GM23248 (cell line): ENCODE measurements at regions not wholly inside any gene's neighbourhood (a gene's known extent, or its start where the extent isn't known, plus 50 kb on each side); places are given as distances from the start of the nearest gene placed in this dataset.
"Not testable (repeated sequence)": the region's sequence is repeated elsewhere in the genome, so short reads cannot be mapped to it uniquely, and the experiment has no call there.

Experiments used
- EZH2 ChIP-seq: fragments of 200-600 bp; sonication (generic); IDR thresholded peaks from 2 replicates; pipeline ENCODE4 v1.6.1; 2018; ENCODE audit warnings: antibody characterized with exemption, mild to moderate bottlenecking; ENCODE audit not compliant: insufficient read depth, poor library complexity, severe bottlenecking
- EZH2phosphoT487 ChIP-seq: fragments of 200-600 bp; sonication (generic); IDR thresholded peaks from 2 replicates; pipeline ENCODE4 v1.6.1; 2018; ENCODE audit warnings: antibody characterized with exemption, moderate library complexity, mild to moderate bottlenecking, low read depth; ENCODE audit not compliant: insufficient read depth

DNA sequence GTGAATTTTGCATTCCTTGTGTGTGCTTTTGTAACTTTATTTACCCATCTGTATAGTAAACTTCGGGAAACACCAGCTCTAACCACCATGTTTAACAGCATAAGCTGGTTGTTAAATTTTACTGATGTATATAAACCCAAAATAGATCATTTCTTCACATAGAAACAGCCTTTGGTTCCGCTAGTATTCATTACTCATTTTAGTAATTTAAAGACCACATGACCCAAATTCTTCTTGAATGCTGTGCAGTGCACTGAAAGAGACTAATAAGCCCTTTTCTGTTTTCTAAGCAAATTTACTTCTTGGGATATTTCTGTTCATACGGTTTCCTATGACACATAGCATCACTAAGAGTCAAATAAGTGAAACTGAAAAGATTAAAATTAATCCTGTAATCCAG lies 218.5 kb upstream of the SPATA31A3 start:
- TF ChIP-seq EZH2phosphoT487, EZH2: not testable (repeated sequence)
